Glutamatergic neuron (in vitro differentiated cells): ENCODE measurements at regions not wholly inside any gene's neighbourhood (a gene's known extent, or its start where the extent isn't known, plus 50 kb on each side); places are given as distances from the start of the nearest gene placed in this dataset.

Experiments used
- DNase-seq: peaks from one replicate; pipeline ENCODE4 v3.0.0; 2022
- H3K27ac Mint-ChIP-seq: one replicate; pipeline ENCODE4 v1.8.0; 2020; ENCODE audit warnings: mild to moderate bottlenecking, mixed read lengths, inconsistent platforms; ENCODE audit not compliant: unreplicated experiment
- H3K27me3 Mint-ChIP-seq: one replicate; pipeline ENCODE4 v1.8.0; 2020; ENCODE audit warnings: mild to moderate bottlenecking, moderate library complexity, mixed read lengths, inconsistent platforms; ENCODE audit not compliant: unreplicated experiment
- H3K36me3 Mint-ChIP-seq: one replicate; pipeline ENCODE4 v1.8.0; 2020; ENCODE audit warnings: mild to moderate bottlenecking, mixed read lengths, inconsistent platforms; ENCODE audit not compliant: unreplicated experiment
- H3K4me1 Mint-ChIP-seq: one replicate; pipeline ENCODE4 v1.8.0; 2020; ENCODE audit warnings: mild to moderate bottlenecking, low read depth, mixed read lengths, inconsistent platforms; ENCODE audit not compliant: unreplicated experiment
- H3K4me3 Mint-ChIP-seq: one replicate; pipeline ENCODE4 v1.8.0; 2020; ENCODE audit warnings: mild to moderate bottlenecking, mixed read lengths, inconsistent platforms; ENCODE audit not compliant: unreplicated experiment
- H3K9me3 Mint-ChIP-seq: one replicate; pipeline ENCODE4 v1.8.0; 2020; ENCODE audit warnings: mild to moderate bottlenecking, moderate library complexity, mixed read lengths, inconsistent platforms; ENCODE audit not compliant: unreplicated experiment
- CTCF ChIP-seq: fragments of 200-600 bp; sonication (generic); IDR thresholded peaks from one replicate; pipeline ENCODE4 v1.5.0; 2021; ENCODE audit not compliant: partially characterized antibody, unreplicated experiment

DNA sequence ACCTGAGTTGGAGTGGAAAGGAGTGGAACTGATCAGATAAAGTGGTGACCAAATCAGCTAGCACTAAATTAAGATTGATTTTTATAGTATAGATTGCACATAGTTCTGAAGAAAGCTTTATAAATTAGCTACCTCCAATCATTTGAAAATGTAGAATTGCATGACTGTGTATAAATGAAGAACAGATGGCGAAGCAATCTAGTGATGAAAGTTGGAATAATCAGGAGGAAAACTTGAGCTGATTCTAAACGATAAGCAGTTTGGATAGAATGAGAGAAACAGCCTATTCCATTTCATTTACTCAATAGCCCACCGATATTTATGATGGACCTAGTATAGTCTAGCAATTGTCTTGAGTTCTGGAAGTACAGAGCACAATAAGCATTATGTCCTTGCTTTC is 661.5 kb downstream of the PLA2G4A start:
- H3K4me3 Mint-ChIP-seq = no peak overlapping the region
- H3K36me3 Mint-ChIP-seq = no peaks in the 10 kb centered on the region
- H3K27ac Mint-ChIP-seq = no peak overlapping the region
- TF ChIP-seq CTCF = no peak
- H3K27me3 Mint-ChIP-seq = no peaks in the 10 kb centered on the region
- no peaks in the 10 kb centered on the region for H3K4me1 Mint-ChIP-seq
- H3K9me3 Mint-ChIP-seq = no peaks in the 10 kb centered on the region
- DNase-seq = no peak

DNA sequence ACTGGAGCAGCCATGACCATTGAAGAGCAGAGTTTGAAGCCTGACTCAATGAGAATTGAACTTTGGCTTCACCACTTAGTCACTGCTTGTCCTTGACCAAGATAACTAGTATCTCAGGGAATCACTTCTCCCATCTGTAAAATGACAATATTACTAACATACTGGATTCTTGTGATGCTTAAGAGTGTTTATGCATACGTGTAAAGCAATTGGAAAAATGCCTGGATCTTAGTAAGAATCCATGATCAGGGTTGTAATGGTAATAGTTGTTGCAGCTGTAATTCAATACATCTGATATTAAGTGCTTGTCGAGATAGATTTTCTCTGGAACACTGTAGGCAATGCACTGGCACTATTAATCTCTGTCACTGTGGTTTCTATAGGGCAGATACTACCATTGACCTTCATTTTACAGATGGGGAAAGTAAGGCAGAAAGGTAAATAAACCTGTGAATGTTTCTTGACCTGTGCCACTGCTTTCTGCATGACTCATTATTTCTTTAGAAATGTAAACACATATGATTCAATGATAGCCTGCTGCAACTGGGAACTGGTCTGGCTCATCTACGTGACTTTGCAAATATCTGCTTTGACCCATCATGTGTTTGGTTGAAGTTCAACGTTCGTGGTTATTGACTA is 662.5 kb downstream of the PLA2G4A start:
- H3K27me3 Mint-ChIP-seq = no peaks in the 10 kb centered on the region
- DNase-seq = no peak
- no peaks in the 10 kb centered on the region for H3K36me3 Mint-ChIP-seq
- H3K9me3 Mint-ChIP-seq = no peaks in the 10 kb centered on the region
- no peak overlapping the region for H3K27ac Mint-ChIP-seq
- no peak overlapping the region for H3K4me3 Mint-ChIP-seq
- TF ChIP-seq CTCF = no peak
- no peaks in the 10 kb centered on the region for H3K4me1 Mint-ChIP-seq

GRCh38 chr1:187498028-187498427 is 669.3 kb downstream of the PLA2G4A start:
- no peak overlapping the region for H3K4me3 Mint-ChIP-seq
- no peaks in the 10 kb centered on the region for H3K36me3 Mint-ChIP-seq
- no peak for TF ChIP-seq CTCF
- no peaks in the 10 kb centered on the region for H3K4me1 Mint-ChIP-seq
- H3K27ac Mint-ChIP-seq = no peak overlapping the region
- no peaks in the 10 kb centered on the region for H3K27me3 Mint-ChIP-seq
- no peak for DNase-seq
- no peaks in the 10 kb centered on the region for H3K9me3 Mint-ChIP-seq

DNA sequence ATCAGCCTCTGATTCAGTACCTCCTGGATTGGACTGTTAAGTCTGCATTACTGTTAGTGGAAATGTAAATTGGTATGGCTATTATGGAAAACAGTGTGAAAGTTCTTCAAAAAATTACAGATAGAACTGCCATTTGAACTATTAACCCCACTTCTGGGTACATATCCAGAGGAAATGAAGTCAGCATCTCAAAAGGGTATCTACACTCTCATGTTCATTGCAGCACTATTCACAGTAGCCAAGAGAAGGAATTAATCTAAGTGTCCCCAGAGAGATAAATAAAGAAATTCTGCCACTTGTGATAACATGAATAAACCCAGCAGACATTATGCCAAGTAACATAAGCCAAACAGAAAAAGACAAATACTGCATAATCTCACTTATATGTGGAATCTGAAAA is 676.0 kb downstream of the PLA2G4A start:
- TF ChIP-seq CTCF = no peak
- Mint-ChIP-seq H3K9me3 (peaks cover under 1% of the 10 kb centered on the region), H3K36me3 (no peaks in the 10 kb centered on the region), H3K27me3 (no peaks in the 10 kb centered on the region), H3K4me1 (no peaks in the 10 kb centered on the region), H3K4me3 (no peak overlapping the region), H3K27ac (no peak overlapping the region)
- no peak for DNase-seq

- H3K27ac Mint-ChIP-seq = no peak overlapping the region
- H3K4me1 Mint-ChIP-seq = no peaks in the 10 kb centered on the region
- no peak overlapping the region for H3K4me3 Mint-ChIP-seq
- H3K36me3 Mint-ChIP-seq = no peaks in the 10 kb centered on the region
- DNase-seq = no peak
- no peaks in the 10 kb centered on the region for H3K27me3 Mint-ChIP-seq
- peaks cover 2% of the 10 kb centered on the region for H3K9me3 Mint-ChIP-seq
- no peak for TF ChIP-seq CTCF
Measured at GRCh38 chr1:187509091-187509490, 680.3 kb downstream of the PLA2G4A start.
